Hematopoietic multipotent progenitor cell treated with erythropoietin and hydrocortisone succinate and interleukin-3 and kit ligand, for 15 days (in vitro differentiated cells): ENCODE measurements at regions not wholly inside any gene's neighbourhood (a gene's known extent, or its start where the extent isn't known, plus 50 kb on each side); places are given as distances from the start of the nearest gene placed in this dataset.

ENCODE experiments used
- DNase-seq: peaks from one replicate; pipeline ENCODE4 v3.0.0-alpha.2; 2015; ENCODE audit warnings: low spot score

DNA sequence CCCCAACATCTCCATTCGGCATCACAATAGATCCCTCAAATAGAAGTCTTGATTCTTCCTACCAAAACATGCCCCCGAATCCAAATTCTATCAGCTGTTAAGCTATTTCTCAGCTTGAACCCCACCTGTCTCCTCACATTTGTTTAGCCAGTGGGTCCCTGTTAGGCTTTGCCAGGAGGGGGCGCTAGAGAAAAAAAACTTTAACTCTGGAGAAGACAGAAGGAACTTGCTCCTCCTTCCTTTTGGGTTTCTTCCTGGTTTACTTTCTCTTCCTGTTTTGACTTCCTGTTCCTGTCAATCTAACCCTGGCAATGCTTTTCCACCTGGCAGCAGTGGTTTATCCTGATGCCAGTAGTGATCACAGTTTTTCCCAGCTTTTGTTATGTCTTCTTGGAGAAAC lies 95.6 kb upstream of the KCNK1 start:
- peak; percentile 13 for DNase-seq

DNA sequence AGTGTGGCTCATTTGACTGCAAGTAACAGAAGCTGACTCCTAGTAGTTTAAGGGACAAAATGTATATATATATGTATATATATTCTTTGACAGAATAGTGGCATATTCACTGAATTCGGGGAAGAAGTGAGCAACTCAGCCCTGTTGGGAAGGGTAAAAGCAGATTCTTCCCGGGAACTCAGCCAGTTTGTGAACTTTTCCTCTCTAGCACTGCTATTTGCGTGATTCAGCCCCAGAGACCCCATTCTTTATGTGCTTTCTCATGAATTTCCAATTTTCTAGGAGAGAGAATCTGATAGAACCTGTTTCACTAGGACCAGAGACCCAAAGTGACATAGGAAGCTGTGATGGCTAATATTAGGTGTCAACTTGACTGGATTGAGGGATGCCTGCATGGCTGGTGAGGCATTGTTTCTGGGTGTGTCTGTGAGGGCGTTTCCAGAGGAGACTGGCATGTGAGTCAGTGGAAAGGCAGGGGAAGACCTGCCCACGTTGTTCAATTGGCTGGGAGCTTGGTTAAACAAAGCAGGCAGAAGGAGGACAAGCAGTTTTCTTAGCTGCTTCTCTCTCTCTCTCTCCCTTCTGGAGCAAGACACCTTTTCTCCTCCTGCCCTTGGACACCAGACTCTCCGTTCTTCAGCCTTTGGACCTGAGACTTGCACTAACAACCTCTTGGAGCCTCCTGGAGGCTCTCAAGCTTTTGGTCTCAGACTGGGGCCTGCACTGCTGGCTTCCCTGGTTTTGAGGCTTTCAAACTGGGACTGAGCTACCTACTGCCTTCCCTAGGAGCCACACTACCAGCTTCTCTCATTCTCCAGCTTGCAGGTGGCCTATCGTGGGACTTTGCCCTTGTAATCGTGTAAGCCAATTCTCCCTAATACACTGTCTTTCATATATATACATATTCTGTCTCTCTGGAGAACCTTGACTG lies 93.4 kb upstream of the KCNK1 start:
- no peak for DNase-seq

DNA sequence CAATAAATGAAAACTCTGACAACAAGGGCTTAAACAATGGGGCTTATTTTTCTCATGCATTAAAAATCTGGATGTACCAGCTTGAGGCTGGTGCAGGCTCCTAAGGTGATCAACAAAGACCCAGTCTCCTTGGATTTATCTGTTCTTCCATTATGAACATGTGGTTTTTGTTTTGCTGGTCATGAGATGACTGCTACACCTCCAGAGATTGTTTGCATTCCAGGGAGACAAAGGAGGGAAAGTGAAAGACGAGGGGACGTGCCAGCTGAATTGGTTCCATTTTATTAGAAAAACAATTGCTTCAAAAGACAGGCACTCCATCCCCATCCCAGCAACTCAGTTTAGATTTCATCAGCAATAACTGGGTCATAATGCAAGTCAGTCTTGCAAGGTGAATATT lies 90.9 kb upstream of the KCNK1 start:
- DNase-seq, result no peak

DNA sequence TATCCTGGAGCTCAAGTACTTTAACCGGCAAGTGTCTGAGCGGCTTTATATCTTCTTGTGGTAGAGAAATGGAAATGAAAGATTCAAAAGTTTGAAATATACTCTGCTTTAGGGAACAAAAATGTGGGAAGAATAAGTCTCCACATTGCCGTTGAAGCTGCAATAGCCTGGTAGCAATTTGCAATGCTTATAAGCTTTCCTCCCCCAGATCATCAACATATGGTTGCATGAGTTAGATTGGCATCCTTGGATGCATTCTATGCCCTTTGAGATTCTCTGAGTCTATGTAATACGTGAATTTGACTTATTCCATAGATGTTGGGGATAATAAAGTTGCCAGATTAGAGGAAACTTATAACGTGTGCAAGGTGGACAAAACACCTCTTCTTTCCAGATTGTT lies 86.1 kb upstream of the KCNK1 start:
- no peak for DNase-seq

DNA sequence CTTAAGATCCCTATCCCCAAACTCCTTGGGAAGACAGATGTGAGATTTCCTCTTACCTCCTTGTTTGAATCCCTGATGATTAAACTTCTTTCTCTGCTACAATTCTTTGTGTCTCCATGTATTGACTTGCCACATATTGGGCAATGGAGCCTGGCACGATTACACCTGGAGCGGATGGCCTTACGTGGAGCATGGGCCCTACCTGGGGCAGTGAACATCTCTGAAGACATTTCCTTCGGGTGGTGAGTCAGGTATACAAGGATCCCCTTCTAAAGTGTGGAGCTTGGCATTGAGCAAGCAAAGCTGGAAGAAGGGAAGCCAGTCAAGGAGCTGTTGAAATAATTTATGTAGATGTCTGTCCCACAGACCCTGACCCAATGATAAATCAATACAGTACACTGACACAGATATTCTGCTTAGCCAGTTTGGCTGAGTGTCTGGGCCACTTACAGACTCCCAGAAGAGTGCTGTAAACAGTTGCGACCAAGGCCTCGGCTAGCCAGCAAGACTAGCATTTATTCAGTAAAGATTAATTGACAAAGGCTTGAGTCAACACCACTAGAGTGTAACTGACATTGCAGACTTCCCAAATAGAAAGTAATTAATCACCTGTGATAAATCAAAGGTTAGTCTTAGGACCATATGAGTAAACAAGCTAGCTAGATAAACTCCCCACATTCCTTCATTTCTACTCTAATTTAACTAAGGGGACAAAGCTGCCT lies 83.1 kb upstream of the KCNK1 start:
- DNase-seq, result no peak

DNA sequence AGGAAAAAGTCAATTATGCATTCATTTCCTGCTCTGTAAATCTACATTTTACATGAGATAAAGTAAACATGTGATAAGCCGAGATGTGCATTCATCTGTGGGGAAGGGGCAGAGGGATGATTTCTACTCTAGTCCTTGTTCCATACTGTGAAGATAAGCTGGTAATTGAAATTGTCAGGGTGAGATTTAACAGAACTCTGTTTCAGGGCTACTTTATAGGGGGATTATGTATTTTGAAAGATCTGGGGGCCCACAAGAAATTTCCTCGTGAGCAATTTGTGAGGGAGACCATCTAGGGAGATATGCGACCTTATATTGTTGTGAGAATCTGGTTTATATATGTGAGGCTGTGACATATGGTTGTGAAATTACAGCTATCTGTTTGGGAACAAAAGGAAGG lies 73.1 kb upstream of the KCNK1 start:
- DNase-seq, result no peak

DNA sequence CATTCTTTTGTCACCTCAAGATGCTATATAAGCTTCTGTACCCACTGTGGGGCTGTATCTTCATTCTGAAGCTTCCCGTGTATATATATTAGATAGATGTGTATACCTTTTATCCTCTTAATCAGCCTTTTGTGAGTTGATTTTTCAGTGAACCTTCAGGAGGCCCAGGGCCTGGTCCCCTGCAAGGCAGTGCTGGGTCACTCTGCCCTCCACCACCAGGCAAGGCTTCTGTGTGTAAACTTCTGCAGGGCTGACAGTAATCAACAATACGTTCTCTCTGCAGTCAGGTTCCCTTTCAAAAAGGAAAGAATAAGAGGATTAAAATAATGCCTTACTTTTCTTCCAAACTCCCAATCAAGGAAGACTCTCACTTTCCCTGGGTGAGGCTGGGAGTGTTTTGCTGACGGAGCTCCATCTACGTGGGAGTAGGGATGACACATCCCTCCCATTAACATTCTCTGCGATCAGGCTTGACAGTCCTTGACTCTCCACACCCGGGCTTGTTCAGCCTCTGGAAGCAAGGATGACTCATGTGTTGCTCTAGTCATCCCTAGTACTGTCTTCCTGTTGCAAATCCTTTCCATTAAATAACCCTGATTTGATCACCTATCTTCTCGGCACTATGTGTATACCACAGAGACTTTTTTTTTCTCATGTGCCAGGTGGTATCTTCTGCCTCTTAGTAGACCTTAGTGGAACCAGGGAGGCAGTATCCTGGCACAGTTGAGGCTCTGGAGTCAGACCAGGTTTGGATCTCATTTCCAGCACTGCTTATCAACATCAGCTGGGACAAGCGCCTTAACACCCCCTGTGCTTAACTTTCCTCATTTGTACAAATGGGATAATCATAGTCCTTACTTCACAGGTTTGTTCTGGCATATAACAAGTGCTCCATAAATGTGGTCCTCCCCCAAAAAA lies 70.3 kb upstream of the KCNK1 start:
- DNase-seq, result no peak

DNA sequence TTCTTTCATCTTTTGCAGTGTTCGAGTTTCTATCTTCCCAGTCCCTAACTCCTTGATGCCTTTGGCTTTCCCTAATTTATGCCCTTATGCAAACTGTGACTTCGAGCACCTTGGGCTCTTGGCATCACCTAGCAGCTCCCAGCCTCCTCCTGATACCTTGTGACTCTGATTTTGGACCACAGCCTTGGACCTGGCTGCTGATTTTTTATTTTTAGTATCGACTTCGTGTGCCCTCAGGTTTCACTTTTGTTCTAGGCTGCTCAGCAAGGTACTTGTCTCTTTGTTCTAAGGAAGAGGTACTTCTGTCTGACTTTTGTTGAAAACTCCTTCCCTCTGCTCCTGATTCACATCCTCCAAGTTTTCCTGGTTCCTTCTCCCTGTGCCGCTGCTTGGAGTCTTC lies 69.6 kb upstream of the KCNK1 start:
- DNase-seq, result no peak

DNA sequence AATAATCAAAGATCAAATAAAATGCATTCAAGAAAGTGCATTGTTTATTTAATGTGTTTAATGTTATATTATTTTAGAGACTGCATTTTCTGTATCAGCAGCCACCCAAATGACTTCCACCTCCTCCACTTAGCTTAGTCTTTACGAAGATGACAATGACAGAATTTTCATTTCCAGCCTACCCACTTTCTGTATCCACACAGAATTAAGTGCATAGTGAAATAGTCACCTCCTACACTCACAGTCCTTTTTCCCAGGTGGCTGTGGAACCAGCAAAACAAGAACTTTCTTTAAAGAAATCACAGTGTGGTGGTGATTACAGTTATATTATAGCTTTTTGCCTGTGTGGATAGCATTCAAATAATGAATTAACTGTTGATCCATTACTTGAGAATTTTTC lies 66.2 kb upstream of the KCNK1 start:
- DNase-seq, result no peak

DNA sequence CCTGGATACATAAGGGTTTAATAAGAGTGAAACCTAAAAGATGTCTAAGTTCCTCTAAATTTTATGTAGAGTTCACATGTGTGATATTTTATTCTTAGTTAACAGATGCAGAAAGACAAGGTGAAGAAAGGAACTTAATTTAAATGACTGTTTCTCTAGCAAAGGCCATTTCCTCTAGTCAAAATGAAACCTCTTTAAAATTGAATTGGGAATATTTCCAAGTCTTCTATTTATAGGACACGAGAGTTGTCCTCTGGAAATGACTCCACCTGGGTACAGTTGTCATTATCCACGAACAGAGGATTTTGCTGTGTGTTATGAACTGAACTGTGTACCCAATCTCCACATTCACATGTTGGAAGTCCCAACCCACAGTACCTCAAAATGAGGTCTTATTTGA lies 64.5 kb upstream of the KCNK1 start:
- no peak for DNase-seq

DNA sequence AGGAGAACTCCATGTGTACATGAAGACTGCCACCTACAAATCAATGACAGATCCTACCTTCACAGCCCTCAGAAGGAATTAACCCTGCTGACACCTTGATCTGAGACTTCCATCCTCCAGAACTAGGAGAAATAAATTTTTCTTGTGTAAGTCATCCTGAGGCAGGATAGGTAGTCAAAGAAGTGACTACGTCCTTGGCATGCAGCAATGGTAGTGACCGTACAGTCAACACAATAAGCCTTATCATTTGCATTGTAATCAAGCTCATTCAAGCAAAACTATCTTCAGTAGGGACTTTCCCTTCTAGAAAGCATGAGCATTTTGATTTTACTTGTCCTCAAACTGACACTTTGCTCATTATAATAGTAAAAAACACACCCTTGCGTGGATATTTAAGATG lies 64.0 kb upstream of the KCNK1 start:
- DNase-seq, result no peak

DNA sequence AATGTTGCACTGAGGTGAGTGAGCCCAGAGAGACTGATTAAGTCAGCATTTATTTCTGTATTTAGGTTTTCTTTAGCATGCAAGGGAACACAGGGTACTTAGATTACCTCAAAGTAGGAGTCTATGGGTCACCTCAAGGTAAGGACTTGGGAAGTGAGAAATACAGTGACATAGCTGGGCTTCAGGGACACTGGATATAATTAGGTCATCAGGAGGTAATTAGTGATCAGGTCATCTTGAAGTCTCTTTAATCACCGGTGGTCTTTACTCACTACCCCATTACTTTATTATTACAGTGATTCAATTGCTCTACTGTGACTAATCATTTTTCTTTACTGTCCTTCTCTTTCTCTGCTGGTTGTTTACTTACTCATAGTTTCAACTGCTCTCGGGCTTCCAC lies 59.9 kb upstream of the KCNK1 start:
- no peak for DNase-seq

DNA sequence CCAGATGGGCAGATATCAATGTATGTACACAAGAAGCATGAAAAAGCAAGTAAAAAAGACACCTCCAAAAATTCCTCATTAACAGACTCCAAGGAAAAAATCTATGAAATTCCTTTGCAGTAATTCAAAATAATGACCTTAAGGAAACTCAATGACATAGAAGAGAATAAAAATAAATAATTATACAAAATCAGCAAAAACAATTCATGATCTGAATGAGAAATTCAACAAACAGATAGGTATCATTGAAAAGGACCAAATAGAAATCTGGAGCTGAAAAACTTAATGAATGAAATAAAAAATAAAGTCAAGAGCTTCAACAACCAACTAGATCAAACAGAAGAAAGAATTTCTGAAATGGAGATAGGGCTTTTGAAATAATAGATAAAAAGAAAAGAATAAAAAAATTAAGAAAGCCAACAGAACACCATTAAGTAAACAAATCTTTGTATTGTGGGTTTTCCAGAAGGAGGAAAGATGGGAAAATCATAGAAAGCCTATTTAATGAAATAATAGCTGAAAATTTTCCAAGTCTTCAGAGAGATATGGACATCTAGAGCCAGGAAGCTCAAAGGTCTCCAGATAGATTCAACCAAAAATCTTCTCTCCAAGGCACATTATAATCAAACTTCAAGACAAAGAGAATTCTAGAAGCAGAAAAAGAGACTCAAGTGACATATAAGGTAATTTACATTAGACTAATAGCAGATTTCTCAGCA lies 52.0 kb upstream of the KCNK1 start:
- no peak for DNase-seq
